ENCODE measurements at regions not wholly inside any gene's neighbourhood (a gene's known extent, or its start where the extent isn't known, plus 50 kb on each side); places are given as distances from the start of the nearest gene placed in this dataset.

- no peak for TF ChIP-seq REST (IDR thresholded peaks at IDR 0.05; ENCODE audit: low read depth)
- TF ChIP-seq TEAD4 (IDR thresholded peaks at IDR 0.05), result no peak
- TF ChIP-seq TAF1 (IDR thresholded peaks at IDR 0.05; ENCODE audit: low read depth), result no peak
- TF ChIP-seq TCF12 (IDR thresholded peaks at IDR 0.05; ENCODE audit: low read depth), result no peak
- TF ChIP-seq EP300 (IDR thresholded peaks at IDR 0.05; ENCODE audit: borderline replicate concordance), result no peak
- no peak for TF ChIP-seq MAX (IDR thresholded peaks at IDR 0.05)
- no peak for TF ChIP-seq NFIC (IDR thresholded peaks at IDR 0.05)
- TF ChIP-seq RAD21 (IDR thresholded peaks at IDR 0.05; ENCODE audit: low read depth), result no peak
- no peak for TF ChIP-seq USF1 (IDR thresholded peaks at IDR 0.05)
- no peak for TF ChIP-seq CREB1 (IDR thresholded peaks at IDR 0.05; ENCODE audit: low read depth)
- TF ChIP-seq ZBTB7A (IDR thresholded peaks at IDR 0.05; ENCODE audit: low read depth), result no peak
- TF ChIP-seq FOXM1 (IDR thresholded peaks at IDR 0.05; ENCODE audit: borderline replicate concordance, low read depth), result no peak
- no peak for TF ChIP-seq CEBPB (IDR thresholded peaks at IDR 0.05)
- no peak for TF ChIP-seq EGR1 (IDR thresholded peaks at IDR 0.05)
- TF ChIP-seq YY1 (IDR thresholded peaks at IDR 0.05; ENCODE audit: low read depth), result no peak
Observed at GRCh38 chr15:69659454-69660050, 206.9 kb downstream of the RPLP1 start.

DNA sequence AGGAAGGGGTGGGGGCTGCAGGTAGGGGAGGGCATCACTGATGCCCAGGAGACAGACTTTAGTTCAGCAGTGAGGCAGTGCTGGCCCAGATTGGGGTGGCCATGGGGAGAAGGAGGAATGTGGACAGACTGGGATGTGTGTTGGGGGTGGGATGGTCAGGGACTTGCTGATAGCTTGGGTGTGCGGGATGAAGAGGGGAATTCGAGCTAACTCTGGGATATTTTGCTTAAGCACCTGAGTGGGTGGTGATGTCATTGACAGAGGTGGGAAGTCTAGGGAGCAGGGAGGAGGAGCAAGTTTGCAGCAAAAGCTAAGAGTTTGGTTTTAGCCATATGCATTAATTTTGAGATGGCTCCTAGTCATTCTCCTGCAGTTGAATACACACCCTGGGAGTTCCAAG, 207.5 kb downstream of the RPLP1 start:
- no peak for TF ChIP-seq NFIC (IDR thresholded peaks at IDR 0.05)
- no peak for TF ChIP-seq EP300 (IDR thresholded peaks at IDR 0.05; ENCODE audit: borderline replicate concordance)
- no peak for TF ChIP-seq REST (IDR thresholded peaks at IDR 0.05; ENCODE audit: low read depth)
- TF ChIP-seq TCF12 (IDR thresholded peaks at IDR 0.05; ENCODE audit: low read depth), result no peak
- no peak for TF ChIP-seq TAF1 (IDR thresholded peaks at IDR 0.05; ENCODE audit: low read depth)
- TF ChIP-seq ZBTB7A (IDR thresholded peaks at IDR 0.05; ENCODE audit: low read depth), result no peak

DNA sequence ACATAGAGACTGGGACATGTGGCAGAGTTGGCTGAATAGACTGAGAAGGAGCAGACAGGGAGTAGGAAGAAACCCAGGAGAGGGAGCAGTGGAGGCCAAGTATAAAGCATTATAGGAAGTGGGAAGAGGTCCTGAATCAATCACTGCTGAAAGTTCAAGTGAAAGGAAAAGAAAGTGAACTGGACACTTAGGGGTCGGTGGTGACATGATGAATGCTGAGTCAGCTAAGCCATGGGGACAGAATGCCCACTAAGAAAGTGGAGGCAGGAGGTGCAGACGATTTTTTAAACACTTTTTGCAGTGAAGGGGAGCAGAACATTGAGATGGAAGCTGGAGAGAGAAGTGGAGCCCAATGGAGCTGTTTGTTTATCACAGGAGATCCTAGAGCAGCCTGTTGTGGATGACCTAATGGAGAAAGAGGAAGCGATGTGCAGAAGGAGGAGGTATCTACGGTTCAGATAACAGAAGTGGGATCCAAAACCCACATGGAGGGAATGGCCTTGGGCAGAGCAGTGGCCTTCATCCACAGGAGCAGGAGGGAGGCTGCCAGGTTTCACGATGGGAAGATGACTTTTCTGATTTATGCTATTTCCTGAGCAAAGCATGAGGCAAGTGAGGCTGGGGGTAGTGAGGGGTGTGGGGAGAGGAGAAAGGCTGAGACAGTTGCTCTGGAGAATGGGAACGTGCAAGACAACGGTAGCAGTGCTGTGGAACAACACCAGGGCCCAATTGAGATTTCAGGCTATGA, 208.2 kb downstream of the RPLP1 start:
- no peak for TF ChIP-seq NFIC (IDR thresholded peaks at IDR 0.05)
- TF ChIP-seq TCF12 (IDR thresholded peaks at IDR 0.05; ENCODE audit: low read depth), result no peak
- TF ChIP-seq RAD21 (IDR thresholded peaks at IDR 0.05; ENCODE audit: low read depth), result no peak
- no peak for TF ChIP-seq CREB1 (IDR thresholded peaks at IDR 0.05; ENCODE audit: low read depth)
- no peak for TF ChIP-seq MAX (IDR thresholded peaks at IDR 0.05)
- no peak for TF ChIP-seq TEAD4 (IDR thresholded peaks at IDR 0.05)
- no peak for TF ChIP-seq YY1 (IDR thresholded peaks at IDR 0.05; ENCODE audit: low read depth)
- no peak for TF ChIP-seq CEBPB (IDR thresholded peaks at IDR 0.05)
- TF ChIP-seq ZBTB7A (IDR thresholded peaks at IDR 0.05; ENCODE audit: low read depth), result no peak
- TF ChIP-seq REST (IDR thresholded peaks at IDR 0.05; ENCODE audit: low read depth), result no peak
- no peak for TF ChIP-seq EGR1 (IDR thresholded peaks at IDR 0.05)
- TF ChIP-seq EP300 (IDR thresholded peaks at IDR 0.05; ENCODE audit: borderline replicate concordance), result no peak
- TF ChIP-seq FOXM1 (IDR thresholded peaks at IDR 0.05; ENCODE audit: borderline replicate concordance, low read depth), result no peak
- no peak for TF ChIP-seq TAF1 (IDR thresholded peaks at IDR 0.05; ENCODE audit: low read depth)
- no peak for TF ChIP-seq USF1 (IDR thresholded peaks at IDR 0.05)

DNA sequence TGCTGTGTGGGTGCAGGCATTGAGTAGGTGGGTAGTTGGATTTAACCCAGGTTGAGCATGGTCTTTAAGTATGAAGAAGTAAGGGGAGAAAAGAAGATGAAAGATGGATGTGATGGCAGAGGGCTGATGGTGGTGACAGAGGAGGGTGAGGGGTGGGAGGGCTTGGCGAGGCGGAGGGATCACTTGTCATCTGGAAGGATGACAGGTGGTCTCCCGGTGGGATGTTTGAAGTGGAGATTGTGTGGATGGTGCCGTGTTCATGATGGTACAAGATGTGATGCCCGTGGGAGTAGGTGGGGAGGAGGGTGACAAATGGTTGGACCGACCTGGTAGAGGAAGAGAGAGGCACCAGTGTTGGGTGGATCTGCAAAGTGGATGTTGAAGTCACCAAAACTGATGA, 208.8 kb downstream of the RPLP1 start:
- no peak for TF ChIP-seq YY1 (IDR thresholded peaks at IDR 0.05; ENCODE audit: low read depth)
- no peak for TF ChIP-seq NFIC (IDR thresholded peaks at IDR 0.05)
- no peak for TF ChIP-seq TCF12 (IDR thresholded peaks at IDR 0.05; ENCODE audit: low read depth)
- TF ChIP-seq CREB1 (IDR thresholded peaks at IDR 0.05; ENCODE audit: low read depth), result no peak
- TF ChIP-seq ZBTB7A (IDR thresholded peaks at IDR 0.05; ENCODE audit: low read depth), result no peak
- no peak for TF ChIP-seq EGR1 (IDR thresholded peaks at IDR 0.05)
- TF ChIP-seq EP300 (IDR thresholded peaks at IDR 0.05; ENCODE audit: borderline replicate concordance), result no peak
- TF ChIP-seq CEBPB (IDR thresholded peaks at IDR 0.05), result no peak
- no peak for TF ChIP-seq RAD21 (IDR thresholded peaks at IDR 0.05; ENCODE audit: low read depth)
- TF ChIP-seq REST (IDR thresholded peaks at IDR 0.05; ENCODE audit: low read depth), result no peak
- no peak for TF ChIP-seq USF1 (IDR thresholded peaks at IDR 0.05)

All from Ishikawa (cell line).